PC-9 (cell line): ENCODE measurements at regions not wholly inside any gene's neighbourhood (a gene's known extent, or its start where the extent isn't known, plus 50 kb on each side); places are given as distances from the start of the nearest gene placed in this dataset.

Source experiments
- BruUV-seq: library from RNA; stranded (reverse); fragments of 400-500 nt; replicated peaks from 2 replicates; lab custom pipeline; 2021; lab: Mats Ljungman, UMichigan
- CTCF ChIA-PET: fragments of 300-600 bp; sonication (Branson Sonifier 250); formaldehyde crosslinking; loops from one replicate; lab custom pipeline; 2022; ENCODE audit warnings: antibody characterized with exemption; lab: Charles Lee
- POLR2A ChIA-PET: fragments of 300-600 bp; sonication (Branson Sonifier 250); formaldehyde crosslinking; loops from one replicate; lab custom pipeline; 2022; ENCODE audit warnings: antibody characterized with exemption; ENCODE audit not compliant: unreplicated experiment; lab: Charles Lee
- DNase-seq, 2 experiments: peaks; one replicate each; pipeline versions ENCODE4 v3.0.0 to v3.0.0-alpha.2; 2015 to 2022; ENCODE audit warnings: mixed read lengths in 1 of 2
- H2AFZ ChIP-seq: fragments of 200-600 bp; sonication (generic); 2 replicates; pipeline ENCODE4 v1.8.1; 2017; ENCODE audit warnings: antibody characterized with exemption
- H3F3A ChIP-seq: fragments of 200-600 bp; sonication (generic); 2 replicates; pipeline ENCODE4 v1.8.1; 2017; ENCODE audit warnings: antibody characterized with exemption, mild to moderate bottlenecking, low read depth; ENCODE audit not compliant: insufficient read depth
- H3K27ac ChIP-seq: fragments of 200-600 bp; sonication (generic); 2 replicates; pipeline ENCODE4 v1.6.1; 2016; ENCODE audit warnings: mixed run types
- H3K27me3 ChIP-seq: fragments of 200-600 bp; sonication (generic); 2 replicates; pipeline ENCODE4 v1.6.1; 2016; ENCODE audit warnings: low read depth, mixed run types; ENCODE audit not compliant: insufficient read depth
- H3K36me3 ChIP-seq: fragments of 200-600 bp; sonication (generic); 2 replicates; pipeline ENCODE4 v1.6.1; 2016; ENCODE audit warnings: low read depth, mixed run types
- H3K4me1 ChIP-seq: fragments of 200-600 bp; sonication (generic); replicated peaks from 2 replicates; pipeline ENCODE4 v1.6.1; 2016; ENCODE audit warnings: mixed run types; ENCODE audit not compliant: insufficient read depth
- H3K4me2 ChIP-seq: fragments of 200-600 bp; sonication (generic); 2 replicates; pipeline ENCODE4 v1.6.1; 2017; ENCODE audit warnings: mixed run types
- H3K4me3 ChIP-seq: fragments of 200-600 bp; sonication (generic); 2 replicates; pipeline ENCODE4 v1.6.1; 2016; ENCODE audit warnings: mixed run types
- H3K79me2 ChIP-seq: fragments of 200-600 bp; sonication (generic); 2 replicates; pipeline ENCODE4 v1.6.1; 2017; ENCODE audit warnings: low read depth, mixed run types
- H3K9me2 ChIP-seq: fragments of 200-600 bp; sonication (generic); 2 replicates; pipeline ENCODE4 v1.8.1; 2017; ENCODE audit warnings: mild to moderate bottlenecking; ENCODE audit not compliant: insufficient read depth
- H3K9me3 ChIP-seq: fragments of 200-600 bp; sonication (generic); 2 replicates; pipeline ENCODE4 v1.8.1; 2016; ENCODE audit warnings: low read depth; ENCODE audit not compliant: insufficient read depth
- H4K20me1 ChIP-seq: fragments of 200-600 bp; sonication (generic); 2 replicates; pipeline ENCODE4 v1.8.1; 2017; ENCODE audit not compliant: insufficient read depth
- EZH2 ChIP-seq: fragments of 200-600 bp; sonication (generic); IDR thresholded peaks from 2 replicates; pipeline ENCODE4 v1.8.0; 2017; ENCODE audit warnings: antibody characterized with exemption, low read depth
- intact Hi-C: fragments of 100-400 bp; cut with micrococcal nuclease; formaldehyde crosslinking; loops from one replicate; pipeline ENCODE4 v1.10.0; 2022; ENCODE audit not compliant: unreplicated experiment
- TF ChIP-seq, protein P1 (sequence below): fragments of 200-600 bp; sonication (generic); conservative IDR thresholded peaks from 2 replicates; pipeline ENCODE4 v1.6.1; 2017; ENCODE audit warnings: mixed run types, antibody characterized with exemption, mild to moderate bottlenecking, moderate library complexity

DNA sequence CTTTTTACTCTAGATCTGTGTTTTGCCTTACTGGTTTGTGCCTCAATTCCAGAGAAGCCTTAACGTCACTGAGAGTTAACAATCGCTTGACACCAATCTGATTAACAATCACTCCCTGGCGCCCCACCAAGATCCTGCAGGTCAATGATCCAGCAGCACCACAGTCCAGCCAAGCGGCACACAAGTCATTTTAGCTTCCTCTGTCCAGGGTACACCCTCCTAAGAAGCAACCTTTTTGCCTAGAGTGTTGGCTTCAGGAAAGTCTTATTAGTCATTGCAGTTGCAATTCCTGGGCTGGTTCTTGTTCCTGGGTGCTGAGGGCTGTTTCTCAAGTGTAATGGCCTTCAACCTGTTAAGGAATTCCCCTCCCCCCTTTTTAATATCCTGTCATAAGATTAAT lies 323.0 kb upstream of the USP25 start:
- no peaks in the 10 kb centered on the region for H3K4me1 ChIP-seq
- no peaks in the 10 kb centered on the region for H4K20me1 ChIP-seq
- intact Hi-C loops: no loop called here
- ChIA-PET CTCF (no interaction called here), POLR2A (no interaction called here)
- H3K27me3 ChIP-seq: no peaks in the 10 kb centered on the region
- no peak overlapping the region for H3K27ac ChIP-seq
- no peak for DNase-seq
- H3K4me3 ChIP-seq: no peak overlapping the region
- H3K79me2 ChIP-seq: no peaks in the 10 kb centered on the region
- H3K9me2 ChIP-seq: no peaks in the 10 kb centered on the region
- BruUV-seq: no TSS peak
- no peaks in the 10 kb centered on the region for H3K36me3 ChIP-seq
- no peak overlapping the region for H2AFZ ChIP-seq
- no peaks in the 10 kb centered on the region for H3K9me3 ChIP-seq
- no peak overlapping the region for H3K4me2 ChIP-seq
- TF ChIP-seq, protein P1, sequence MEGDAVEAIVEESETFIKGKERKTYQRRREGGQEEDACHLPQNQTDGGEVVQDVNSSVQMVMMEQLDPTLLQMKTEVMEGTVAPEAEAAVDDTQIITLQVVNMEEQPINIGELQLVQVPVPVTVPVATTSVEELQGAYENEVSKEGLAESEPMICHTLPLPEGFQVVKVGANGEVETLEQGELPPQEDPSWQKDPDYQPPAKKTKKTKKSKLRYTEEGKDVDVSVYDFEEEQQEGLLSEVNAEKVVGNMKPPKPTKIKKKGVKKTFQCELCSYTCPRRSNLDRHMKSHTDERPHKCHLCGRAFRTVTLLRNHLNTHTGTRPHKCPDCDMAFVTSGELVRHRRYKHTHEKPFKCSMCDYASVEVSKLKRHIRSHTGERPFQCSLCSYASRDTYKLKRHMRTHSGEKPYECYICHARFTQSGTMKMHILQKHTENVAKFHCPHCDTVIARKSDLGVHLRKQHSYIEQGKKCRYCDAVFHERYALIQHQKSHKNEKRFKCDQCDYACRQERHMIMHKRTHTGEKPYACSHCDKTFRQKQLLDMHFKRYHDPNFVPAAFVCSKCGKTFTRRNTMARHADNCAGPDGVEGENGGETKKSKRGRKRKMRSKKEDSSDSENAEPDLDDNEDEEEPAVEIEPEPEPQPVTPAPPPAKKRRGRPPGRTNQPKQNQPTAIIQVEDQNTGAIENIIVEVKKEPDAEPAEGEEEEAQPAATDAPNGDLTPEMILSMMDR: no peak
- no peak for TF ChIP-seq EZH2
- no peaks in the 10 kb centered on the region for H3F3A ChIP-seq

DNA sequence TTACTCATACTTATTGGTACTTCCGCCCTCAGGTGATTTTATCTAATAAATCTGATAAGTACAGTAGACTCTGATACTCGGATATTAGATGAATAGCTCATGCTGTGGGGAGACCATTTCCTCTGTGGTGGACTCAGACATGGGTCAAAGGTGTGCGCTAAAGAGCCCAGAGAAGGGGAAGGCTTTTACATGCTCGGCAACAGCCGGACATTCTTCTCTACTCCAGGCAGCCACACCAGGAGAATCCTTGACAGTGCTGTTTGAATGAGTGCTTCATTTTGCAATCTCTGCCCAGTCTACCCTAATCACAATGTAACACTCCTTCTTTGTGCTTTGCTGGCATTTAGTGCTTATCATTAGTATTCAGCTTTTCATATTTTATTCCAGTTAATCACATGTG lies 322.2 kb upstream of the USP25 start:
- H3K9me2 ChIP-seq: no peaks in the 10 kb centered on the region
- no peak for TF ChIP-seq EZH2
- TF ChIP-seq, protein P1: no peak
- no peak overlapping the region for H2AFZ ChIP-seq
- H4K20me1 ChIP-seq: no peaks in the 10 kb centered on the region
- H3K4me2 ChIP-seq: no peak overlapping the region
- DNase-seq: no peak
- no peaks in the 10 kb centered on the region for H3K9me3 ChIP-seq
- H3K4me1 ChIP-seq: no peaks in the 10 kb centered on the region
- POLR2A ChIA-PET: no interaction called here
- no peak overlapping the region for H3K27ac ChIP-seq
- no peaks in the 10 kb centered on the region for H3K36me3 ChIP-seq
- no TSS peak for BruUV-seq
- no peaks in the 10 kb centered on the region for H3K27me3 ChIP-seq
- H3K4me3 ChIP-seq: no peak overlapping the region
- H3F3A ChIP-seq: no peaks in the 10 kb centered on the region
- intact Hi-C loops: no loop called here
- CTCF ChIA-PET: no interaction called here
- H3K79me2 ChIP-seq: no peaks in the 10 kb centered on the region

DNA sequence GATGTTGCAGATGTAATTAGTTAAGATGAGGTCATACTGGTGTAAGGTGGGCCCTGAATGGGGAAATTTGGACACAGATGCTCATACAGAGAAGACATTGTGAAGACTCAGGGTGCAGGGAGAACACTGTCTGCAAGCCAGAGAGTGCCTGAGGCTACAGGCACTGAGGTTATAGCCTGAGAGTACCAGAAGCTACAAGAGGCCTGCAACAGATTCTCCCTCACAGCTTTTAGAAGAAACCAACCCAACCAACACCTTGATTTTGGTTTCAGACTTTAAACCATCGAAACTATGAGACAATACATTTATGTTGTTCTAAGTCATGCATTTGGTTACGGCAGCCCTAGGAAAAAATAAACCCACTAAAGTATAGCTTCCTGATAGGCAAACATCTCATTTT lies 321.7 kb upstream of the USP25 start:
- Histone ChIP-seq H3K27me3 (no peaks in the 10 kb centered on the region), H4K20me1 (no peaks in the 10 kb centered on the region), H2AFZ (no peak overlapping the region), H3K27ac (no peak overlapping the region), H3K4me2 (no peak overlapping the region), H3K9me2 (no peaks in the 10 kb centered on the region), H3K4me1 (no peaks in the 10 kb centered on the region), H3K9me3 (no peaks in the 10 kb centered on the region), H3K4me3 (no peak overlapping the region), H3F3A (no peaks in the 10 kb centered on the region), H3K36me3 (no peaks in the 10 kb centered on the region), H3K79me2 (no peaks in the 10 kb centered on the region)
- POLR2A ChIA-PET: no interaction called here
- no TSS peak for BruUV-seq
- CTCF ChIA-PET: no interaction called here
- intact Hi-C loops: no loop called here
- TF ChIP-seq EZH2: no peak
- TF ChIP-seq, protein P1: no peak
- DNase-seq: no peak
